Fibroblast of lung (primary cell): ENCODE measurements at regions not wholly inside any gene's neighbourhood (a gene's known extent, or its start where the extent isn't known, plus 50 kb on each side); places are given as distances from the start of the nearest gene placed in this dataset.

Experiments used
- EZH2 ChIP-seq: IDR thresholded peaks from 2 replicates; pipeline ENCODE4 v1.5.1; 2012; ENCODE audit warnings: low read length, control low read depth, mild to moderate bottlenecking; ENCODE audit errors: missing control alignments
- TF ChIP-seq, protein P1 (sequence below), 2 donors: IDR thresholded peaks in 1 of 2; conservative IDR thresholded peaks in 1 of 2; 1 replicate in 1 of 2; 2 replicates in 1 of 2; pipeline ENCODE4 v1.5.1; 2011 to 2012; ENCODE audit warnings: low read length in 2 of 2, control low read depth in 1 of 2, inconsistent platforms in 1 of 2, low read depth in 1 of 2, mild to moderate bottlenecking in 1 of 2

DNA sequence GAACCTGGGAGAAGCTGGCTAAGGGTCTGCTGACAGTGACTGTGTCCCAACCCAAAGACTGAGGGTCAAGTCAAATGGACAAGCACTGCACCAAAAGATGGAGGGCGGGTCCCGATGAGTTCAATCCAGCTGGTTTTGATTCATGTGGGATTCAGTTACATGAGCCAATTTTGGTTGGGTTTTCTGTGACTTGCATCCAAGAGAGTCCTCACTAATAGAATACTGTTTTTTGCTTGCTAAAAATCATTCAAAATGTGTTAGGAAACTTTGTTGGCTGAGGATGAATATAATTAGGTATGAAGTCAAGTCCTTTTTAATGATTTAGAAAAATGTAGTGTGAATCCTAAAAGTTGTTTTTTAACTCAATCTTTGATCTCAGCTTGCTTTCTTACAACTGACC lies 323.8 kb upstream of the NOX3 start:
- TF ChIP-seq, protein P1, sequence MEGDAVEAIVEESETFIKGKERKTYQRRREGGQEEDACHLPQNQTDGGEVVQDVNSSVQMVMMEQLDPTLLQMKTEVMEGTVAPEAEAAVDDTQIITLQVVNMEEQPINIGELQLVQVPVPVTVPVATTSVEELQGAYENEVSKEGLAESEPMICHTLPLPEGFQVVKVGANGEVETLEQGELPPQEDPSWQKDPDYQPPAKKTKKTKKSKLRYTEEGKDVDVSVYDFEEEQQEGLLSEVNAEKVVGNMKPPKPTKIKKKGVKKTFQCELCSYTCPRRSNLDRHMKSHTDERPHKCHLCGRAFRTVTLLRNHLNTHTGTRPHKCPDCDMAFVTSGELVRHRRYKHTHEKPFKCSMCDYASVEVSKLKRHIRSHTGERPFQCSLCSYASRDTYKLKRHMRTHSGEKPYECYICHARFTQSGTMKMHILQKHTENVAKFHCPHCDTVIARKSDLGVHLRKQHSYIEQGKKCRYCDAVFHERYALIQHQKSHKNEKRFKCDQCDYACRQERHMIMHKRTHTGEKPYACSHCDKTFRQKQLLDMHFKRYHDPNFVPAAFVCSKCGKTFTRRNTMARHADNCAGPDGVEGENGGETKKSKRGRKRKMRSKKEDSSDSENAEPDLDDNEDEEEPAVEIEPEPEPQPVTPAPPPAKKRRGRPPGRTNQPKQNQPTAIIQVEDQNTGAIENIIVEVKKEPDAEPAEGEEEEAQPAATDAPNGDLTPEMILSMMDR (conservative IDR thresholded peaks at IDR 0.05 in 1 of 2, IDR thresholded peaks at IDR 0.05 in 1 of 2; ENCODE audit: low read depth in 1 of 2, low read length in 2 of 2), result no peak
- no peak for TF ChIP-seq EZH2
